ENCODE measurements at regions not wholly inside any gene's neighbourhood (a gene's known extent, or its start where the extent isn't known, plus 50 kb on each side); places are given as distances from the start of the nearest gene placed in this dataset.

DNA sequence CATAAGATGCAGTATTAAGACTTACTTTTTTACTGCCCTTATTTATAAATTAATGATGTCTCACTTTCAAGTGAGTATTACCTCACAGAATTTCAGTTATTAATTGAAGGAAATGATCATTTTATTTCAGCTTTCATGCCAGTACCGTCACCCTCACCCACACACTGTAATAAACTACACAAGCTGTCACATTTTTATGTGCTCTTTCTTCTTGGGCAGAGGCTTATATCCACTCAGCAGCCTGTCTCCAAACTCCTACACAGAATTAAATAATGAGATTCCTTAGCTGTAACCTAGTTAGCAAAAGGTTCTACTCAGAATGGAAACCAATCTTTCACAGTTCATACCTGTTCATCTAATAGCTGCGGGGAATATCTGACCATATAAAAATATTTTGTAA is 1915.8 kb upstream of the CDH6 start:
- Mint-ChIP-seq H3K36me3 (ENCODE audit: low read depth) (no peaks in the 10 kb centered on the region), H3K4me3 (no peak overlapping the region), H3K27me3 (ENCODE audit: low read depth) (no peaks in the 10 kb centered on the region), H3K4me1 (no peaks in the 10 kb centered on the region), H3K27ac (no peak overlapping the region), H3K9me3 (peaks cover 13% of the 10 kb centered on the region)
- TF ChIP-seq, protein P1, sequence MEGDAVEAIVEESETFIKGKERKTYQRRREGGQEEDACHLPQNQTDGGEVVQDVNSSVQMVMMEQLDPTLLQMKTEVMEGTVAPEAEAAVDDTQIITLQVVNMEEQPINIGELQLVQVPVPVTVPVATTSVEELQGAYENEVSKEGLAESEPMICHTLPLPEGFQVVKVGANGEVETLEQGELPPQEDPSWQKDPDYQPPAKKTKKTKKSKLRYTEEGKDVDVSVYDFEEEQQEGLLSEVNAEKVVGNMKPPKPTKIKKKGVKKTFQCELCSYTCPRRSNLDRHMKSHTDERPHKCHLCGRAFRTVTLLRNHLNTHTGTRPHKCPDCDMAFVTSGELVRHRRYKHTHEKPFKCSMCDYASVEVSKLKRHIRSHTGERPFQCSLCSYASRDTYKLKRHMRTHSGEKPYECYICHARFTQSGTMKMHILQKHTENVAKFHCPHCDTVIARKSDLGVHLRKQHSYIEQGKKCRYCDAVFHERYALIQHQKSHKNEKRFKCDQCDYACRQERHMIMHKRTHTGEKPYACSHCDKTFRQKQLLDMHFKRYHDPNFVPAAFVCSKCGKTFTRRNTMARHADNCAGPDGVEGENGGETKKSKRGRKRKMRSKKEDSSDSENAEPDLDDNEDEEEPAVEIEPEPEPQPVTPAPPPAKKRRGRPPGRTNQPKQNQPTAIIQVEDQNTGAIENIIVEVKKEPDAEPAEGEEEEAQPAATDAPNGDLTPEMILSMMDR (IDR thresholded peaks at IDR 0.05; ENCODE audit: unreplicated experiment in 3 of 3) = no peak

DNA sequence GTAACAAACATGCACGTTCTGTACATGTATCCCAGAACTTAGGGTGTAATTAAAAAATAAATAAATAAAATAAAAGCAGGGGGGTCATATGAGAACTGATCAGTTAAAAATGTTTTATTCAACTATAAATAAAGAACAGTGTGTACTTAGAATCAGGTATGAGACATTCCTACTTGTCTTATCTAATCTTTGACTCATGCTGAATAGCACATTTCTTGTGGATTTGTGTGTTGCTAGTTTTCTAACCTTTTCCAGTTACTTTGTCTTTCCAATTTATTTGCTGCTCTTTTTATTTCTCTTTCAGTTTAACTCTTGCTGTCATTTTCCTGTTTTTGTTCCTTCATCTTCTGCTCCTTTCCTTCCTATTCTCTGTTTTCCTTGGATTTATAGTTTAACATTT is 1917.1 kb upstream of the CDH6 start:
- TF ChIP-seq, protein P1 (IDR thresholded peaks at IDR 0.05; ENCODE audit: unreplicated experiment in 3 of 3) = no peak
- H3K27me3 Mint-ChIP-seq (ENCODE audit: low read depth) = no peaks in the 10 kb centered on the region
- no peak overlapping the region for H3K4me3 Mint-ChIP-seq
- H3K4me1 Mint-ChIP-seq = no peaks in the 10 kb centered on the region
- peaks cover 17% of the 10 kb centered on the region for H3K9me3 Mint-ChIP-seq
- H3K36me3 Mint-ChIP-seq (ENCODE audit: low read depth) = no peaks in the 10 kb centered on the region
- no peak overlapping the region for H3K27ac Mint-ChIP-seq

DNA sequence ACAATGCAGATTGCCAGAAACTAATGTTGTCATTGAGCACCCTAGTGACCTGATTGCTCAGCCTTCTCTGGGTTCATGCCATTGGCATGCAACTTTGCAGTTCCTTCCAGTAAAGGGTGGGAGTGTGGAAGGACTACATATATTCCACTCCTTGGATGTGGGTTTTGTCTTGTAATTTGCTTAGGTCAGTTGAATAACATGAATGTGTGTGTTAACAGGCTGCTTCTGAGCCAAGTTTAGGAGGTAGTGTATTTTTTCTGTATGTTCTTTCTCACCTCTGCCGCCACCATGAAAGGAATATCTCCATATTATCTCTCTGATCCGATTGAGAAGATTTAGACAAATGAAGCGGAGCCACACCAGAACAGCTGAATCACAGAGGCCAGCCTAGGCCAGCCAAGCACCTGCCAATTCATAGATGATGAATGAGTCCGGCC is 1929.6 kb upstream of the CDH6 start:
- no peaks in the 10 kb centered on the region for H3K36me3 Mint-ChIP-seq (ENCODE audit: low read depth)
- no peaks in the 10 kb centered on the region for H3K4me1 Mint-ChIP-seq
- TF ChIP-seq, protein P1 (IDR thresholded peaks at IDR 0.05; ENCODE audit: unreplicated experiment in 3 of 3) = no peak
- no peaks in the 10 kb centered on the region for H3K9me3 Mint-ChIP-seq
- H3K27me3 Mint-ChIP-seq (ENCODE audit: low read depth) = no peaks in the 10 kb centered on the region
- H3K27ac Mint-ChIP-seq = no peak overlapping the region
- H3K4me3 Mint-ChIP-seq = no peak overlapping the region

DNA sequence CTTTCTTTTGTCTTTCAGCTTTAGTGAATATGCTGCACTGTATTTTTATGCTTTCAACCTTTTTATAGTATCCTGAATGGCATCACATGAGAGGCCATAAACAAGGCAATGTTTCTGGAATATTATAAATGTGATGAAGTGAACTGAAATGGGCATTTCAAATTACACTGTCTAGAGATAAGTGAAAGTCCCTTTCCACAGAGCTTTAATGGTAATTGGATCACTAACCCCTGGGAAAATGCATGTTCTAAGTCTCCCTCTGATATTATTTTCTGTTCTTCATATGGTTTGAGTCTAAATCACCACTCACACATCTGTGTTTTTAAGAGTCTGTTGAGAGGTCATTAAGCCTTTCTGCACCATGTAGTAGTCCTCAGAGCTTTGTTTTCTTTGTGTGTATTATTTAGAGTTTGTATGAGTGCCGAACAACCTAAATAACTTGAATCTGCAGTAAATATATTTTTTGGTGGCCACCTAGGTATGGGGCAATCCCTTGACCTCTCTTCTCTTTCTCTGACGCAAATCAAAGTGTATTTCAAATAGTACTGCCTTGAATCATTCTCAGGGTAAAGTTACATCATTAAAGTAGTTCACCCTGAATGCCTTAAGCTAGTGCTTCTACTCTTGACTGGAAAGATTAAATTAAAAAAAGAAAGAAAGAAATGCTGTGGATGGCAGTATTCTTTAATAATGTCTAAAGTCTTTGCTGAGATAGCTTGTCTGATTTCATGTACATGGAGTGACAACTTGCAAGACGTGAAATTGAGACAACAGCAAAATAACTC is 1931.0 kb upstream of the CDH6 start:
- Mint-ChIP-seq H3K36me3 (ENCODE audit: low read depth) (no peaks in the 10 kb centered on the region), H3K27me3 (ENCODE audit: low read depth) (no peaks in the 10 kb centered on the region), H3K4me3 (no peak overlapping the region), H3K4me1 (no peaks in the 10 kb centered on the region), H3K9me3 (no peaks in the 10 kb centered on the region), H3K27ac (no peak overlapping the region)
- TF ChIP-seq, protein P1 (IDR thresholded peaks at IDR 0.05; ENCODE audit: unreplicated experiment in 3 of 3) = no peak

DNA sequence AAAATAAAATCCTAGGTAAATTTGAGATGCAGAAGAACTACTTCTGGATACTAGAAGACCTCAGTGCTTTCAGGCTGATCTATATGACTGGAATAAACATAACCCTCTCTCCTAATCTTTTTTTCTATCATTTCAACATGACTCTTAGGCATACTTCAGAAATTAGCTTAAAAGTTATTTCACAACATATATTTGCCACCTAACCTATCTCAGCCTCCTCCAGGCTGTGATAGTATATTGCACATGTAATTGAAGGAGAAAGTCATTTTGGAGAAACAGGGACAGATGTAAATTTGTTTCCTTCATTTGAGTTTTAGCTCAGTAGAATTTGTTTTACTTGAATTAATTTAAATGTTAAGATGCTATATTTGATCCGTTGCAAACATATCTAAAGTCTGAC is 1932.3 kb upstream of the CDH6 start:
- no peak overlapping the region for H3K27ac Mint-ChIP-seq
- H3K4me3 Mint-ChIP-seq = no peak overlapping the region

More for the DNA sequence above, 1932.3 kb upstream of the CDH6 start:
- no peaks in the 10 kb centered on the region for H3K27me3 Mint-ChIP-seq (ENCODE audit: low read depth)
- TF ChIP-seq, protein P1 (IDR thresholded peaks at IDR 0.05; ENCODE audit: unreplicated experiment in 3 of 3) = no peak
- no peaks in the 10 kb centered on the region for H3K36me3 Mint-ChIP-seq (ENCODE audit: low read depth)
- no peaks in the 10 kb centered on the region for H3K9me3 Mint-ChIP-seq
- no peaks in the 10 kb centered on the region for H3K4me1 Mint-ChIP-seq

All from nephron (organoid).